IMR-90 (cell line): ENCODE measurements at regions not wholly inside any gene's neighbourhood (a gene's known extent, or its start where the extent isn't known, plus 50 kb on each side); places are given as distances from the start of the nearest gene placed in this dataset.
A peak's percentile ranks its signal among the peaks of the same experiment; 100 is the strongest.

Source experiments
- ATAC-seq: fragments of 200-7000 bp; cut with Tn5 transposase; 2 replicates; pipeline ENCODE4 v1.9.1; 2020; ENCODE audit warnings: low read depth, mild to moderate bottlenecking, moderate library complexity
- BruUV-seq: library from RNA; stranded (reverse); fragments of 400-500 nt; replicated peaks from 2 replicates; lab custom pipeline; 2021; lab: Mats Ljungman, UMichigan
- CTCF ChIA-PET: fragments of 300-600 bp; formaldehyde crosslinking; extraction: SDS; loops from one replicate; lab custom pipeline; 2021; ENCODE audit warnings: antibody characterized with exemption; lab: Yijun Ruan, JAX
- POLR2A ChIA-PET: fragments of 300-600 bp; sonication (Branson Sonifier 250); formaldehyde crosslinking; loops from one replicate; lab custom pipeline; 2022; ENCODE audit warnings: antibody characterized with exemption; ENCODE audit not compliant: unreplicated experiment; lab: Charles Lee
- DNase-seq: peaks from one replicate; pipeline ENCODE4 v3.0.0; 2013
- H2AFZ ChIP-seq: replicated peaks from 2 replicates; pipeline ENCODE3; 2013; ENCODE audit warnings: low read length, mild to moderate bottlenecking; ENCODE audit not compliant: poor library complexity
- H2AK5ac ChIP-seq: 2 replicates; pipeline ENCODE4 v1.6.1; 2013; ENCODE audit warnings: low read depth, low read length, inconsistent platforms
- H2AK9ac ChIP-seq: replicated peaks from 2 replicates; pipeline ENCODE3; 2013; ENCODE audit warnings: mild to moderate bottlenecking, low read depth, low read length, moderate library complexity; ENCODE audit not compliant: poor library complexity
- H2BK120ac ChIP-seq: 2 replicates; pipeline ENCODE4 v1.6.1; 2013; ENCODE audit warnings: low read depth, low read length, inconsistent platforms
- H2BK15ac ChIP-seq: 3 replicates; pipeline ENCODE4 v1.6.1; 2013; ENCODE audit warnings: low read depth, low read length, inconsistent platforms
- H2BK20ac ChIP-seq: 2 replicates; pipeline ENCODE4 v1.6.1; 2013; ENCODE audit warnings: low read depth, mild to moderate bottlenecking, inconsistent platforms, low read length, moderate library complexity
- H2BK5ac ChIP-seq: 2 replicates; pipeline ENCODE4 v1.6.1; 2013; ENCODE audit warnings: mild to moderate bottlenecking, low read depth, low read length, inconsistent platforms; ENCODE audit not compliant: poor library complexity, severe bottlenecking
- H3K14ac ChIP-seq: replicated peaks from 2 replicates; pipeline ENCODE4 v1.6.1; 2013; ENCODE audit warnings: low read depth, low read length, inconsistent platforms
- H3K18ac ChIP-seq: 2 replicates; pipeline ENCODE4 v1.6.1; 2013; ENCODE audit warnings: low read depth, low read length, control low read depth
- H3K23ac ChIP-seq: 2 replicates; pipeline ENCODE4 v1.6.1; 2013; ENCODE audit warnings: low read depth, low read length, inconsistent platforms
- H3K27ac ChIP-seq: 2 replicates; pipeline ENCODE4 v1.5.1; 2013; ENCODE audit warnings: mild to moderate bottlenecking, control low read depth, low read length; ENCODE audit not compliant: insufficient read depth
- H3K27me3 ChIP-seq: 2 replicates; pipeline ENCODE4 v1.6.1; 2013; ENCODE audit warnings: low read length; ENCODE audit not compliant: control insufficient read depth, insufficient read depth
- H3K36me3 ChIP-seq: 2 replicates; pipeline ENCODE4 v1.6.1; 2013; ENCODE audit warnings: low read length, mixed read lengths; ENCODE audit not compliant: control insufficient read depth, insufficient read depth
- H3K4ac ChIP-seq: 2 replicates; pipeline ENCODE4 v1.6.1; 2013; ENCODE audit warnings: low read depth, low read length, inconsistent platforms
- H3K4me1 ChIP-seq: 2 replicates; pipeline ENCODE4 v1.6.1; 2013; ENCODE audit warnings: low read length, mixed read lengths; ENCODE audit not compliant: control insufficient read depth, insufficient read depth
- H3K4me2 ChIP-seq: 2 replicates; pipeline ENCODE4 v1.6.1; 2013; ENCODE audit warnings: low read depth, mild to moderate bottlenecking, control low read depth, low read length, moderate library complexity
- H3K4me3 ChIP-seq: 2 replicates; pipeline ENCODE4 v1.5.1; 2013; ENCODE audit warnings: low read depth, mild to moderate bottlenecking, control low read depth, low read length, moderate library complexity; ENCODE audit not compliant: insufficient read depth
- H3K56ac ChIP-seq: 2 replicates; pipeline ENCODE4 v1.6.1; 2013; ENCODE audit warnings: low read length, inconsistent platforms; ENCODE audit not compliant: insufficient read depth; ENCODE audit errors: extremely low read depth
- H3K79me1 ChIP-seq, 2 experiments: 2 replicates each; pipeline ENCODE4 v1.6.1; 2013; ENCODE audit warnings: low read length in 2 of 2, inconsistent platforms in 1 of 2, low read depth in 1 of 2
- H3K9ac ChIP-seq: 2 replicates; pipeline ENCODE4 v1.6.1; 2013; ENCODE audit warnings: low read depth, low read length, control low read depth
- H3K9me1 ChIP-seq: 2 replicates; pipeline ENCODE4 v1.6.1; 2013; ENCODE audit warnings: low read length, inconsistent platforms; ENCODE audit not compliant: insufficient read depth
- H3K9me3 ChIP-seq: 2 replicates; pipeline ENCODE4 v1.6.1; 2013; ENCODE audit warnings: low read length; ENCODE audit not compliant: control insufficient read depth, insufficient read depth
- H4K20me1 ChIP-seq: 2 replicates; pipeline ENCODE4 v1.6.1; 2013; ENCODE audit warnings: low read length, inconsistent platforms; ENCODE audit not compliant: insufficient read depth
- H4K5ac ChIP-seq: 2 replicates; pipeline ENCODE4 v1.6.1; 2013; ENCODE audit warnings: mild to moderate bottlenecking, low read depth, low read length, control low read depth
- H4K8ac ChIP-seq, 2 experiments: 2 replicates each; pipeline ENCODE4 v1.6.1; 2013; ENCODE audit warnings: low read depth in 2 of 2, low read length in 2 of 2, control low read depth in 1 of 2, inconsistent platforms in 1 of 2
- H4K91ac ChIP-seq: 2 replicates; pipeline ENCODE4 v1.6.1; 2013; ENCODE audit warnings: low read depth, low read length, inconsistent platforms; ENCODE audit not compliant: insufficient read depth
- BHLHE40 ChIP-seq: fragments of 150-350 bp; IDR thresholded peaks from 2 replicates; pipeline ENCODE4 v1.6.1; 2016; ENCODE audit warnings: mild to moderate bottlenecking, low read depth, low read length
- CEBPB ChIP-seq: IDR thresholded peaks from 2 replicates; pipeline ENCODE4 v1.6.1; 2012; ENCODE audit warnings: low read depth, low read length, improper control_type of control experiment
- CHD1 ChIP-seq: IDR thresholded peaks from 2 replicates; pipeline ENCODE4 v1.6.1; 2012; ENCODE audit warnings: low read depth, low read length, improper control_type of control experiment
- CTCF ChIP-seq: conservative IDR thresholded peaks from 2 replicates; pipeline ENCODE4 v1.5.1; 2012; ENCODE audit warnings: mild to moderate bottlenecking, low read depth, low read length, improper control_type of control experiment
- FOS ChIP-seq: fragments of 150-350 bp; IDR thresholded peaks from 2 replicates; pipeline ENCODE4 v1.6.1; 2016; ENCODE audit warnings: low read depth, low read length
- MAFK ChIP-seq: IDR thresholded peaks from 2 replicates; pipeline ENCODE4 v1.6.1; 2012; ENCODE audit warnings: low read depth, low read length, improper control_type of control experiment
- MAZ ChIP-seq: IDR thresholded peaks from 2 replicates; pipeline ENCODE4 v1.6.1; 2012; ENCODE audit warnings: low read depth, mild to moderate bottlenecking, low read length, improper control_type of control experiment, moderate library complexity, borderline replicate concordance
- MXI1 ChIP-seq: IDR thresholded peaks from 2 replicates; pipeline ENCODE4 v1.6.1; 2012; ENCODE audit warnings: low read depth, mild to moderate bottlenecking, low read length, moderate library complexity, borderline replicate concordance
- NFE2L2 ChIP-seq: fragments of 150-350 bp; IDR thresholded peaks from 2 replicates; pipeline ENCODE4 v1.6.1; 2016; ENCODE audit warnings: low read depth, mild to moderate bottlenecking, low read length
- POLR2A ChIP-seq: IDR thresholded peaks from 2 replicates; pipeline ENCODE4 v1.6.1; 2012; ENCODE audit warnings: mild to moderate bottlenecking, low read depth, low read length
- RAD21 ChIP-seq: IDR thresholded peaks from 2 replicates; pipeline ENCODE4 v1.6.1; 2012; ENCODE audit warnings: low read length, improper control_type of control experiment
- RCOR1 ChIP-seq: IDR thresholded peaks from 2 replicates; pipeline ENCODE4 v1.6.1; 2012; ENCODE audit warnings: mild to moderate bottlenecking, low read length, improper control_type of control experiment; ENCODE audit not compliant: insufficient replicate concordance
- RFX5 ChIP-seq: IDR thresholded peaks from 2 replicates; pipeline ENCODE4 v1.8.0; 2012; ENCODE audit warnings: low read depth, mild to moderate bottlenecking, low read length, moderate library complexity
- SMC3 ChIP-seq: fragments of 150-350 bp; IDR thresholded peaks from 2 replicates; pipeline ENCODE4 v1.6.1; 2016; ENCODE audit warnings: low read depth, mild to moderate bottlenecking, antibody characterized with exemption, low read length, moderate library complexity
- USF2 ChIP-seq: fragments of 150-350 bp; IDR thresholded peaks from 2 replicates; pipeline ENCODE4 v1.6.1; 2017; ENCODE audit warnings: mild to moderate bottlenecking, antibody characterized with exemption, low read length, low read depth
- WGBS, 2 experiments: methylation state at CpG; one replicate each; pipeline versions ENCODE4 v1.1.5 to v1.1.7; 2013; ENCODE audit warnings: missing lambda C conversion rate in 2 of 2; ENCODE audit not compliant: insufficient read length in 1 of 2; ENCODE audit errors: extremely low coverage in 2 of 2; 5-methylcytosine and 5-hydroxymethylcytosine counted together
- dilution Hi-C: fragments of 300-500 bp; cut with HindIII; formaldehyde crosslinking; loops from one replicate; pipeline ENCODE4 v1.14.3; 2018; ENCODE audit warnings: low sequenced_read_pairs; ENCODE audit not compliant: unreplicated experiment
- in situ Hi-C: fragments of 300-500 bp; cut with MboI; formaldehyde crosslinking; loops from 3 replicates; pipeline ENCODE4 v1.14.3; 2019; ENCODE audit warnings: low sequenced_read_pairs, inconsistent platforms, mixed read lengths
- intact Hi-C: fragments of 100-400 bp; cut with micrococcal nuclease; formaldehyde crosslinking; loops from 2 replicates; pipeline ENCODE4 v1.10.0; 2022
- TF ChIP-seq, protein P1 (sequence below): fragments of 150-350 bp; IDR thresholded peaks from 2 replicates; pipeline ENCODE4 v1.6.1; 2016; ENCODE audit warnings: low read depth, mild to moderate bottlenecking, low read length, moderate library complexity, borderline replicate concordance

DNA sequence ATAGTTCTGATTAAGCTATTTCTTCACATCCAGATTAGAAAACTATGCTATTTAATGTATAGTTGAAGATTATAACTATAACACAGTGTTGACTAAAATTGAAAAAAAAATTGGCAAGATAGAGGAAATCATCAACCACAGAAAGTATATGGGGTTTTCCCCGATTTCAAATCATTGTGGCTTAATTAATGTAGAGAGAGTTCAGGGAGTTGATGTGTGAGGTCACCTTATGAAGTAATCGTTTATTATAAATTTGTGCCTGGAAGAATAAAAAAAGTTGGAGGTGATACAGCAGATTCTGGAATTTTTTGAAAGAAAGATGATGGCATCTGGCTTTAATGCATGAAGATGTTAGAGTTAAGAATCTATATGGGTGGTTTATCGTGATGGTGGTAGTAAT lies 84.3 kb downstream of the PTGS2 start:
- no peak overlapping the region for H4K91ac ChIP-seq
- ATAC-seq (no peak), DNase-seq (peak; percentile 7)
- H3K27me3 ChIP-seq: no peaks in the 10 kb centered on the region
- H3K4me3 ChIP-seq: no peak overlapping the region
- intact Hi-C loops: no loop called here
- H3K14ac ChIP-seq: no peak overlapping the region
- no peak overlapping the region for H4K5ac ChIP-seq
- POLR2A ChIA-PET: no interaction called here
- 83% methylated on average over 1 of the region's 3 CpGs; no CpG with 5 or more reads in 1 of the 2 experiments for WGBS, 2 experiments
- no peak for TF ChIP-seq FOS
- TF ChIP-seq MAZ: no peak
- no peak for TF ChIP-seq RAD21
- TF ChIP-seq MAFK: no peak
- no peak for TF ChIP-seq BHLHE40
- TF ChIP-seq, protein P1, sequence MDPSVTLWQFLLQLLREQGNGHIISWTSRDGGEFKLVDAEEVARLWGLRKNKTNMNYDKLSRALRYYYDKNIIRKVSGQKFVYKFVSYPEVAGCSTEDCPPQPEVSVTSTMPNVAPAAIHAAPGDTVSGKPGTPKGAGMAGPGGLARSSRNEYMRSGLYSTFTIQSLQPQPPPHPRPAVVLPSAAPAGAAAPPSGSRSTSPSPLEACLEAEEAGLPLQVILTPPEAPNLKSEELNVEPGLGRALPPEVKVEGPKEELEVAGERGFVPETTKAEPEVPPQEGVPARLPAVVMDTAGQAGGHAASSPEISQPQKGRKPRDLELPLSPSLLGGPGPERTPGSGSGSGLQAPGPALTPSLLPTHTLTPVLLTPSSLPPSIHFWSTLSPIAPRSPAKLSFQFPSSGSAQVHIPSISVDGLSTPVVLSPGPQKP: no peak
- no peak for TF ChIP-seq RFX5
- no peak for TF ChIP-seq POLR2A
- TF ChIP-seq MXI1: no peak
- TF ChIP-seq SMC3: no peak
- no peak for TF ChIP-seq CTCF
- TF ChIP-seq CHD1: no peak
- TF ChIP-seq NFE2L2: no peak
- no peak for TF ChIP-seq CEBPB
- TF ChIP-seq USF2: no peak
- no peak for TF ChIP-seq RCOR1
- no peak overlapping the region for H2AK5ac ChIP-seq
- dilution Hi-C loops: no loop called here
- H2BK20ac ChIP-seq: no peak overlapping the region
- H4K20me1 ChIP-seq: no peaks in the 10 kb centered on the region
- H3K23ac ChIP-seq: no peak overlapping the region
- no peaks in the 10 kb centered on the region for H3K79me1 ChIP-seq
- H3K56ac ChIP-seq: no peak overlapping the region
- no peak overlapping the region for H3K4me2 ChIP-seq
- no peak overlapping the region for H3K9ac ChIP-seq
- H3K9me1 ChIP-seq: no peaks in the 10 kb centered on the region
- no peak overlapping the region for H3K18ac ChIP-seq
- no TSS peak for BruUV-seq
- H2BK120ac ChIP-seq: no peak overlapping the region
- no peak overlapping the region for H3K27ac ChIP-seq
- no peak overlapping the region for H2AK9ac ChIP-seq
- CTCF ChIA-PET: no interaction called here
- no peak overlapping the region for H3K4ac ChIP-seq
- no peak overlapping the region for H2BK5ac ChIP-seq
- no peak overlapping the region for H4K8ac ChIP-seq
- H3K36me3 ChIP-seq: no peaks in the 10 kb centered on the region
- no peaks in the 10 kb centered on the region for H3K4me1 ChIP-seq
- no peak overlapping the region for H2AFZ ChIP-seq
- no peak overlapping the region for H2BK15ac ChIP-seq
- in situ Hi-C loops: no loop called here
- H3K9me3 ChIP-seq: no peaks in the 10 kb centered on the region; the same call in 1 of the 2 replicates
